ENCODE measurements at regions not wholly inside any gene's neighbourhood (a gene's known extent, or its start where the extent isn't known, plus 50 kb on each side); places are given as distances from the start of the nearest gene placed in this dataset.

- TF ChIP-seq CTCF (conservative IDR thresholded peaks at IDR 0.05) (no peak), ZFX (IDR thresholded peaks at IDR 0.05) (no peak)
- H3K27ac ChIP-seq = no peak overlapping the region
Observed at GRCh38 chr2:38141501-38141900, 65.5 kb upstream of the CYP1B1 start.

- TF ChIP-seq CTCF (conservative IDR thresholded peaks at IDR 0.05) (no peak), ZFX (IDR thresholded peaks at IDR 0.05) (no peak)
Observed at GRCh38 chr2:38138996-38139395, 63.0 kb upstream of the CYP1B1 start.

GRCh38 chr2:38138419-38138818, 62.5 kb upstream of the CYP1B1 start:
- peak overlapping the region; percentile 95 for H3K27ac ChIP-seq
- TF ChIP-seq ZFX (IDR thresholded peaks at IDR 0.05) (no peak), CTCF (conservative IDR thresholded peaks at IDR 0.05) (no peak)

More at GRCh38 chr2:38138996-38139395, 63.0 kb upstream of the CYP1B1 start:
- H3K27ac ChIP-seq = peak overlapping the region; percentile 95

- peak overlapping the region; percentile 95 for H3K27ac ChIP-seq
Observed at GRCh38 chr2:38137958-38138357, 62.0 kb upstream of the CYP1B1 start.

GRCh38 chr2:38131676-38132075, 55.7 kb upstream of the CYP1B1 start:
- no peak overlapping the region for H3K27ac ChIP-seq
- TF ChIP-seq ZFX (IDR thresholded peaks at IDR 0.05) = no peak
- no peak for TF ChIP-seq CTCF (conservative IDR thresholded peaks at IDR 0.05)

GRCh38 chr2:38130876-38131275, 54.9 kb upstream of the CYP1B1 start:
- TF ChIP-seq ZFX (IDR thresholded peaks at IDR 0.05) = no peak

GRCh38 chr2:38129987-38130386, 54.0 kb upstream of the CYP1B1 start:
- TF ChIP-seq ZFX (IDR thresholded peaks at IDR 0.05) (no peak), CTCF (conservative IDR thresholded peaks at IDR 0.05) (no peak)
- no peak overlapping the region for H3K27ac ChIP-seq

More at GRCh38 chr2:38130876-38131275, 54.9 kb upstream of the CYP1B1 start:
- no peak overlapping the region for H3K27ac ChIP-seq

GRCh38 chr2:38129481-38129880, 53.5 kb upstream of the CYP1B1 start:
- TF ChIP-seq ZFX (IDR thresholded peaks at IDR 0.05) = no peak
- TF ChIP-seq CTCF (conservative IDR thresholded peaks at IDR 0.05) = no peak
- no peak overlapping the region for H3K27ac ChIP-seq

GRCh38 chr2:38128653-38129052, 52.7 kb upstream of the CYP1B1 start:
- no peak overlapping the region for H3K27ac ChIP-seq
- no peak for TF ChIP-seq CTCF (conservative IDR thresholded peaks at IDR 0.05)
- TF ChIP-seq ZFX (IDR thresholded peaks at IDR 0.05) = no peak

All from C4-2B (cell line).